G401 (cell line): ENCODE measurements at regions not wholly inside any gene's neighbourhood (a gene's known extent, or its start where the extent isn't known, plus 50 kb on each side); places are given as distances from the start of the nearest gene placed in this dataset.
"Not testable (repeated sequence)": the region's sequence is repeated elsewhere in the genome, so short reads cannot be mapped to it uniquely, and the experiment has no call there.

Experiments used
- DNase-seq: peaks from one replicate; pipeline ENCODE4 v3.0.0-alpha.2; 2015; ENCODE audit warnings: low spot score
- in situ Hi-C: cut with HindIII; loops from 2 replicates; pipeline ENCODE4 v1.10.0; 2016; ENCODE audit warnings: low sequenced_read_pairs, mixed read lengths

- in situ Hi-C loops, DNase-seq: not testable (repeated sequence)
These were observed 186.2 kb upstream of the CHL1 start for GRCh38 chr3:10109-10996.

GRCh38 chr3:11734-12133 lies 184.8 kb upstream of the CHL1 start:
- in situ Hi-C loops = no loop called here
- peak; percentile 7 for DNase-seq

- in situ Hi-C loops = no loop called here
- no peak for DNase-seq
These were observed 181.9 kb upstream of the CHL1 start for GRCh38 chr3:14652-15051.

GRCh38 chr3:16366-16765 lies 180.2 kb upstream of the CHL1 start:
- DNase-seq = no peak
- in situ Hi-C loops = no loop called here

- in situ Hi-C loops = no loop called here
These were observed 176.1 kb upstream of the CHL1 start for GRCh38 chr3:20421-20820.

GRCh38 chr3:24006-24405 lies 172.6 kb upstream of the CHL1 start:
- DNase-seq = no peak
- in situ Hi-C loops = no loop called here

More at GRCh38 chr3:20421-20820, 176.1 kb upstream of the CHL1 start:
- no peak for DNase-seq

GRCh38 chr3:25056-25455 lies 171.5 kb upstream of the CHL1 start:
- no peak for DNase-seq
- in situ Hi-C loops = no loop called here

- DNase-seq, in situ Hi-C loops: not testable (repeated sequence)
These were observed 160.6 kb upstream of the CHL1 start for GRCh38 chr3:35985-36384.

GRCh38 chr3:42871-43744 lies 153.5 kb upstream of the CHL1 start:
- in situ Hi-C loops = not testable (repeated sequence)
- DNase-seq = peak; percentile 47

- no peak for DNase-seq
- in situ Hi-C loops = no loop called here
These were observed 152.4 kb upstream of the CHL1 start for GRCh38 chr3:44028-44676.

- in situ Hi-C loops = not testable (repeated sequence)
These were observed 151.6 kb upstream of the CHL1 start for GRCh38 chr3:44941-45340.

GRCh38 chr3:46576-46975 lies 150.0 kb upstream of the CHL1 start:
- in situ Hi-C loops = no loop called here
- no peak for DNase-seq

More at GRCh38 chr3:44941-45340, 151.6 kb upstream of the CHL1 start:
- DNase-seq = not testable (repeated sequence)

- in situ Hi-C loops, DNase-seq: not testable (repeated sequence)
These were observed 143.1 kb upstream of the CHL1 start for GRCh38 chr3:53441-53840.

GRCh38 chr3:54240-54639 lies 142.3 kb upstream of the CHL1 start:
- no peak for DNase-seq

GRCh38 chr3:56672-57071 lies 139.9 kb upstream of the CHL1 start:
- in situ Hi-C loops = no loop called here
- DNase-seq = no peak

More at GRCh38 chr3:54240-54639, 142.3 kb upstream of the CHL1 start:
- in situ Hi-C loops = no loop called here

GRCh38 chr3:59854-60253 lies 136.7 kb upstream of the CHL1 start:
- no peak for DNase-seq
- in situ Hi-C loops = no loop called here

- in situ Hi-C loops = no loop called here
- no peak for DNase-seq
These were observed 133.3 kb upstream of the CHL1 start for GRCh38 chr3:63095-63765.

GRCh38 chr3:69690-70089 lies 126.9 kb upstream of the CHL1 start:
- in situ Hi-C loops = no loop called here
- no peak for DNase-seq

- in situ Hi-C loops = no loop called here
These were observed 123.8 kb upstream of the CHL1 start for GRCh38 chr3:72776-73175.

More at GRCh38 chr3:72776-73175, 123.8 kb upstream of the CHL1 start:
- peak; percentile 16 for DNase-seq
